GM19463 (cell line): ENCODE measurements at regions not wholly inside any gene's neighbourhood (a gene's known extent, or its start where the extent isn't known, plus 50 kb on each side); places are given as distances from the start of the nearest gene placed in this dataset.

Source experiments
- ATAC-seq: cut with Tn5 transposase; IDR thresholded peaks from one replicate; pipeline ENCODE4 v1.9.1; 2021; ENCODE audit warnings: mild to moderate bottlenecking, moderate library complexity; ENCODE audit not compliant: unreplicated experiment

DNA sequence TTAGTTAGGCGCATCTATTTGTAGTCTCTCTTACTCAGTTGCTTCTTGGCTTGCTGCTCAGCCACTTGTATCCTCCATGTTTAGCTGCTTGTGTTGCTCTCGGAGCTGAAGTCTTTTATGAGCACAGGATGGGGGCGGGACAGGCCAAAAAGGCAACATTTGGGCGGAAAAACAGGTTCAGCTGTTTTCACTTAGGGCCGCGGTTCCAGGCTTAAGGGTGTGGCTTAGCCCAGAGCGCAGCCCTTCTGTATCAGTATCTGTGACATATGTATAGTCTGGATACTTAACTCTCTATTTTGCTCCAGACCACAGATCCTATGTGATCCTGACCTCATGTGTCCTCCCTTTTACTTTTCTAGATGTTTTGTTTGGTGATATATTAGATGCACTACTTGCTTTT is 763.5 kb downstream of the SUCLG1 start:
- no peak for ATAC-seq

DNA sequence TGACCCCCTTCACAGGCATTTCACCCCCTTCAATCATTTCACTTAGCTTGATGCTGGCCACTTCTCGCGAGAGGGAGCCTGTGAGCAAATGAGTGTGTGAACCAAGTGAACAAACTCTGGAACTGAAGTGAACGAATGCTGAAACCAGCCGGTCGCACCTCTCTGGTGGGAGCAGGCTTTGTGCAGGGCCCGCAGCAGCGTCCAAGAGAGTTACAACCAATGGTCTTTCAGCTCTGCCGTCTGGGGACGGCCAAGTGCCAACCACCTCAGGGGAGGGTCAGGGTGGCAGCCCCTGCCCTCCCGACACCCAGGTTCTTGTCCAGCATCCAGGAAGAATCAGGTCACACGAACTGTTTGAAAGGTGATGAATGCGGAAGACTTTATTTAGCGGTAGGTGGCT is 764.0 kb downstream of the SUCLG1 start:
- no peak for ATAC-seq

DNA sequence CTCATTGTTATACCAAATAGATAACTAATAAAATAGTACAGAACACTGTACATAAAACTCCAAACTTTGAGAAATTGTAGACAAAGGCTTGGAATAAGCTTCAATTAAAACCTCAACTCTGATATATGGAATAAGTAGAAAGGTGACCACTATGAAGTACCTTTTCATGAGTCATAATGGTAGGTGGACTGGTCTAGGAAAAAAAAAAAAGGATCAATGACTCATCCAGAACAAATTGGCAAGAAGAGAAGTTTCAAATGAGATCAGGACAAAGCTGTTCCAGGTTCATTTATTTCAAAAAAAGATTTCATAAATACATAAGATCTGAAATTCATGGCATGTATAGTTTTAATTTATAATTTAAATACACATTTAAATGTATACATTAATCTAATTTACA is 769.7 kb downstream of the SUCLG1 start:
- ATAC-seq, result no peak

DNA sequence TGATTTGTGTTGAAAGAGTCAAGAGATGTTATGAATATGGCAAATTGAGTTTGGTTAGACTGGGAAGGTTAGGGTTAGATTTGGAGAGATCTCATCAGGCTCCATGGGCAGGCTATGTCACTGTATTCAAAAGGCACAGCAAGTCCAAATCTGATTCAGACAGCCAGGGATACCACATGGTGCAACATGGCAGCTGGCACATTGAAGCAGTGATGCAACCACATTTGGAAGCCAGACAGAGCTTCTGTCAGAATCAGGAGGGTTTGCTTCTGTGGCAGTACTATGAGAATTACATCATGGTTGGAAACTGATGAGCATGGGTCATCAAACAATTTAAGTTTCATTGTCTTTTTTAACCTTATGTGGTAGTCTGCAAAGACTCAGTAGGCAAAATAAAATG is 772.2 kb downstream of the SUCLG1 start:
- ATAC-seq, result no peak

DNA sequence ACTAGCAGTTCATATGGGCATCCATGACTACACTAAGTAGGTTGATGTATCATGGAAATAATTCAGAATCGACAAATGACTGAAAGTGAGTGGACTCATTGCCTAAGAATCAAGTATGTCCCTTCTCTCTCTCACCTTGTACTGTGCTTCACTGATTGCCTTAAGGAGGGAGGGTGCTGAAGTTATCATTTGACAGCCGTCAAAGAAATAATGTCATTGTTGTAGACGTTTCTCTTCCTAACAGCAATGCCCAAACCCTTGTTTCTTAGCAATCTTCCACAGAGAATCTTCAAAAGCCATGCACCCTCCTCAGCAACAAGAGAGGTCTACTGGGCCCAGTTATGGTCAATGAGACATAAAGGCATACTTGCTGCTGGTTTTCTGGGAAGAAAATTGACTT is 785.0 kb downstream of the SUCLG1 start:
- ATAC-seq, result no peak

DNA sequence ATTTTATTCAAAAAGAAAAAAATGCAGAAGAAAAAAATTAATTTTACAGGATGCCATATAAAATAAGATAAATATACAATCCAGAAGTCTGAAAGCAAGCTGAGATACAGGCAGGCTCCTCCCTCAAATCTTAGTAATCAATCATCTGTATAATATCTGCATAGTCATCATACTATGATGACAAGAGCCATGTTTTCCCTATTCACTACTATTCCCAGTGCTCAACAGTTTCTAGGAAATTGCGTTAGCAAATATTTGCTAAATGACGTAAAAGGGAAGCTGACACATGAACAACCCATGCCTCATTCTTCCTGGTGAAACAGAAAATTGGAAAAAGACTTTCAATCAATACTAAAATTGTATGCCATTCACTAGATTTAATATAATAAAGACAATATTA is 793.2 kb downstream of the SUCLG1 start:
- no peak for ATAC-seq

DNA sequence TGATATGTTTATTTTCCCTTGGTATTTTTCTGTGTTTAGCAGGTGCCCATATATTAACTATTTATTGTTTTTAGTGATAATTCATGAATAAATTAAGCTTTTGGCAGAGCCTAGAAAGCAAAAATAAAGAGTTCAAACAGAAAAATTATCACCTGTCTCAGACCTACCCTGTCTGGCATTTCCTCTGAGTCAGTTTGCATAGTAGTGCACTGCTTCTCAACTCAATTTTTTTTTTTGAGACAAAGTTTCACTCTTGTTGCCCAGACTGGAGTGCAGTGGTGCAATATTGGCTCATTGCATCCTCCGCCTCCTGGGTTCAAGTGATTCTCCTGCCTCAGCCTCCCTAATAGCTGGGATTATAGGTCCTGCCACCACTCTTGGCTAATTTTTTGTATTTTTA is 793.9 kb downstream of the SUCLG1 start:
- ATAC-seq, result no peak

DNA sequence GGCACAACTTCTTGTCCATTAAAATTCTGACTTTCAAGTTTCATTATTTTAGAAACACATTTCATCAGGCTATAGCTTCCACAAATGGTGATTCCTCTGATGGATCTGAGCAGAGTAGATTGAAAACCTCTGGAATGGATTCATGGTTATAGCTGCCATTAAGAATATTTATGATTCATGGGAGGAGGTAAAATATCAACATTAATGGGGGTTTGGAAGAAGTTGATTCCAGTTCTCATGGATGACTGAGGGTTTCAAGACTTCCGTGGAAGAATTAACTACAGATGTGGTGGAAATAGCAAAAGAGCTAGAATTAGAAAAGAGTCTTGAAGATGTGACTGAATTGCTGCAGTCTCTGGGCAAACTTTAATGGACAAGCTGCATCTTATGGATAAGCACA is 797.4 kb downstream of the SUCLG1 start:
- ATAC-seq, result no peak

DNA sequence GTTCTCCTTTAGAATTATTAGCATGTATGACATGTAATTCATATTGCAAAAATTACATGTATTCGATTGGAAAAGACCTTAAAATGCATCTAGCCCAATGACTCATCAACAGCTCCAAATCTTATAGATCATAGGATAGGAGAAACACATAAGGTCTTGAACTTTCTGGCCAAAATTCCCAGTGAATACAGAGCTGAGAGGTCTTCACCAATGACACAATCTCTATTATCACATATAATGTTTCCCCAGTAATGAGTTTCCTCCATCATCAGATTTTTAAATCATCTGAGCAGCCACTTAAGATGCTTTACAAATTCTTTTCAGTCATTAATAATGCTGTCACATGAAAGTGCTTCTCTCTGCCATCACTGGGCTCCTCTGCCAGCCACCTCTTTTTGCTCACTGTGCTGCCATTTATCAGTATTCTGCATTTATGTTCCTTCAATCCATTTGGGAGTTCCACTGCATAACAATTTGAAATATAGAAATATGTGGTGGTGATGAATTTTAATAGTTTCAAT is 804.9 kb downstream of the SUCLG1 start:
- no peak for ATAC-seq

DNA sequence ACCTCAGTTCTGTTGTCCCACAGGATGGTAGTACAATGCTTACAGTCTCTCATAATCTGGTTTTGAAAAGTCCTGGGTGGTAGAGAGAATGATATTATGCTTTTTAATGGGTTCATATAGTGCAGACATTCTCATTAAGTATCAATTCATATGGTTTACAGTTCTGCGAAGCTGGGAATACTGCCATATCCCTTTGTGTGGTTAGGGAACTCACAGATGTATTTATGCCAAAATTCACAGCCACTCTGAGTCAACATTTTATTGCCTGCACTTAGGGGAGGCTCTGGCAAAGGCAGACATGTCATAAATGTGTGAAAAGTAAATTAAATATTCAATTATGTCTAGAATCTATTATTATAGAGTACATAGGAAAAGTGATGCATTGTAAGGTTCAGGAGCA is 808.2 kb downstream of the SUCLG1 start:
- no peak for ATAC-seq

DNA sequence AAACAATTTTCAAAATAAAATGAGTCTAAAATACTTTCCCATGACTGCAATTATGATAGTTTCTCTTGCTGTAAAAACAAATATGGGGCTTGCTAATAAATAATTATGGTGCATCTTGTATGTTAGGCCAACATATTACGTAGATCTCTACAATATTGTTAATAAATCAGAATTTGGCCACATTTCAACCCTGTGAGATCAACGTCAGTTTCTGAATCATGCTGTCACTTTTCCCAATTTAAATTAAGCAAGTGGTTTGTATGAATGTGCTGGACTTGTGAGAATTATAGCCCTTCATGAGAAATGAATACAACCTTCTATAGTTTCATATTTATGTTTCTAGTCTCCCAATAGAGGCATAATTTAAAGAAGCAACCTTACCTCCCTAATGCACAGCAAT is 808.9 kb downstream of the SUCLG1 start:
- ATAC-seq, result no peak

DNA sequence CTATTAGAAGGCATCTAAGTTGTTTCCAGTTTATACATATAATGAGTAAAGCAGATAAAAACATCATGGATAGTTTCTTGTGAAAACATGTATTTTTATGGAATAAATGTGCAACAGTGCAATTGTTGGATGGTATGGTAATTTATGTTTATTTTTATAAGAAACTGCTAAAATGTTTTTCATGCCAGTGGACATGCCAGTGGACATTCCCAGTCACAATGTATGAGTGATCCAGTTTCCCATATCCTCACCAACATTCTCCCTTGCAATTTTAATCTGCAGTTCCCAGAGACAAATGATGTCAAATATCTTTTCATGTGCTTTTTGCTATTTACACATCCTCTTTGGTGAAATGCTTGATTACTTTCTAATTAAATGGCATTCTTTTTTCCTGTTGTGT is 818.6 kb downstream of the SUCLG1 start:
- ATAC-seq, result no peak

DNA sequence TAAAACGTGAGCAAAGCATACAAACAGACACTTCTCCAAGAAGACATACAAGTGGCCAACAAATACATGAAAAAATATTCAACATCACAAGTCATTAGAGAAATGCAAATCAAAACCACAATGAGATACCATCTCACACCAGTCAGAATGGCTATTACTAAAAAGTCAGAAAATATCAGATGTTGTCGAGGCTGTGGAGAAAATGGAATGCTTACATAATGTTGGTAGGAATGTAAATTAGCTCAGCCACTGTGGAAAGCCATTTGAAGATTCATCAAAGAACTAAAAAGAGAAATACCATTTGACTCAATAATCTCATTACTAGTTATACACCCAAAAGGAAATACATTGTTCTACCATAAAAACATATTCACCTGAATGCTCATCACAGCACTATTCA is 825.7 kb downstream of the SUCLG1 start:
- no peak for ATAC-seq

DNA sequence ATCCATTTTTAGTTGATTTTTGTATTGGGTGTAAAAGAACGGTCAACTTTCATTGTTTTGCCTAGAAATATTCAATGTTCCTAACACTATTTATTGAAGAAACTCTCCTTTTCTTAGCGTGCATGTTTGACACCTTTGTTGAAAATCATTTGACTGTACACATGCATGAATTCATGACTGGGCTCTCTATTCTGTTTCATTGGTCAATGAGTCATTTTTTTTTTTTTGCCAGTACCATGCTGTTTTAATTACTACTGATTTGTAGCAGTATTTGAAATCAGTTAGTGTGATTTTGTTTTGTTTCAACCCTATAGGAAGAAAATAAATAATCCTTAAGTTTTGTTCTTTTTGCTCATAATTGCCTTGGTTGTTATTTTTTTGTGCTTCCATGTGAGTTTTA is 828.7 kb downstream of the SUCLG1 start:
- no peak for ATAC-seq

DNA sequence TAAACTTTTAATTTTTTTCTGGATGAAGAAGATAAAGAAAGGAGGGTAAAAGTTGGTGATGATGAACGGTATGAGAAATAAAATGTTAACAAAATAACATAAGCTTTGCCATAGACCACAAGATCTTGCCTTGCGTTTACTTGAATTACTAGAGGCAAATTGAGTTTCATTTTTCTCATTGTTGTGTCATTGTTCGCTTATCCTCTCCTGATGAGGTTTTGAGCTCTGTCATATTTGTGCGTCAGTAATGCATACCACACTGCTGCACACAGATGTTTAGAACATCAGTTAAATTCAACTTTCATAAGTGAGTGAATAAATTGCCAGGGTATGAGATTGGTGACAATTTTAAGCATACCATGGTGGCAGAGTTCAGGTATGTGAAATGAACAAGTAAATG is 843.6 kb downstream of the SUCLG1 start:
- no peak for ATAC-seq

DNA sequence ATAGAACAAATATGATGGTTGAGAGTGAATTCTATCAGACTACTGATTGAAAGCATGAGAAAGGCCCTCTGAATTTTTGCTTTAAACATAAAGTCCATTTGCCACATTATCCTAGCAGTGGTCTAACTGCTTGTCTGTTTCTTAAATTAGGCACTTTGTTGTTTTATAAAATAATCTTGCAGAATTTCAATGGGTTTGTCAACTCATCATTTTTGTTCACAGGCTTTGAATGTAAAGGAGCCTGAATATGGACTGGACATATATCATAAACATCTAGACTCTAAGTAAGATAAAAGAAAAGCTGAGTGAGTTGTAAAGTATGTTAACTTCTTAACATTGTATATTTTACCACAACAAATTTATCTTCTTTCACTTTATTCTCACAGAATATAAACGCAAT is 845.9 kb downstream of the SUCLG1 start:
- ATAC-seq, result no peak

DNA sequence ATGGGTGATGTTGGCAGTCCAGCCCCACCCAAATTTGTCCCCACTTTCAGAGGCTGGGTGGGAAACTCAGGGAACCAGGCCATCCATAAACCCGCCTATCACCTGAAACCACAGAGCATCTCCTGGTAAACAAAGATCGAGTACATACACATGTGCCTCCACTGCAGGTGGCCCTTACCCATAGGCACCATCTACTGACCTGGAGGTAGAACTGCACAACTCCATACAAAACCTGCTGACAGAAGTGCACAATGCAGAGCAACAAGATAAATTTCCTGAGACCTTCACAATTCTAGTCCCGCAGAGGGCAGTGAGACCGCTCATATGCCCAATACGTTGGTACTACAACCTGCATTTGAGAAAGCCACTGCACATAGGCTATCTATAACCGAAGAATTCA is 856.3 kb downstream of the SUCLG1 start:
- ATAC-seq, result no peak

DNA sequence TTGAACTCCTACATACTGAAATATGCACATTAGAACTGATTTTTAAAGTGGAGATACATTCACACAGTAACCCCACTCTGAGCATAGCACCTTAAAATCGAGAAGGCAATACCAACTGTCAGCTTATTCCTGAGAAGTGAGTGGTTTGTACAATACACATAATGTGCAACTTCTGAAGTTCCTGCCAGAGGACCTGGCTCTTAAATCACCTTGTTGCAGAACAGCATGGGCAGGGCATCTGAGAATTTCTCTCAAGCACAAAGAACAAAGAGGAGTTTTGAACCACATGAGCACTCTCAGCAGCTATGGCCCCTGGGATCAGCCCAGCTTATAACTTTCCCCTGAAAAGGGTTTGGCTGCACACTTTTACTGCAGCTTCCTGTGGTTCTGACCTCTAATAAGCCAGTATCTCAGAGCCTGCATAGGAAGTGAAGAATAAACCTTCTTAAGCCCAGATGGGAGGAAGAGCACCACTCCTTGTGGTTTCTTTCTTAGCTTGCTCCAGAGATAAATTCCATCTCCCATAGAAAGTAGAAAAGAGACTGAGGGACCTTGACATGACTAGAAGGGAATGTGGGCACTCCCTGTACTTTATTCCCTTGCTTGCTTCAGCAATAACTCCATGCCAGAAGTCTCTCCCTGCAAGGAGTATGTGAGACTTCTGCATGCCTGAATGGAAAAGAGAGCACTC is 862.3 kb downstream of the SUCLG1 start:
- ATAC-seq, result no peak

DNA sequence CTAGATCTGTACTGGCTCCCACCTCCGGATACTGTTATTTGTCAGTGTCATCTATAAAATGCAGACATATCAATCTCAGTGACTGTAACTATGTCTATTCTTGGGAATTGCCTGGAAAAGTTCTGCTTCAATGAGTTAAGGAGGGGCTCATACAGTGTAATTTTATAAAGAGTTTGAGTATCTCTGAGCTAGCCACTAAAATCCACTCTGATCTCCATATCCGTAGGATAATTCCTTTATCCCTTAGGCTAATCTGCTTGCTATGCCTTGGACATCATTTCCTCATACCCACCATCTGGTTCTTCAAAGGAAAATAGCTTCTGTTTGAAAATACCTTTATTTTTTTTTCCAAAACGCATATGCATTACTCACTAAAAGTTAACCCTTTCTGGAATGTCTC is 863.2 kb downstream of the SUCLG1 start:
- ATAC-seq, result no peak

DNA sequence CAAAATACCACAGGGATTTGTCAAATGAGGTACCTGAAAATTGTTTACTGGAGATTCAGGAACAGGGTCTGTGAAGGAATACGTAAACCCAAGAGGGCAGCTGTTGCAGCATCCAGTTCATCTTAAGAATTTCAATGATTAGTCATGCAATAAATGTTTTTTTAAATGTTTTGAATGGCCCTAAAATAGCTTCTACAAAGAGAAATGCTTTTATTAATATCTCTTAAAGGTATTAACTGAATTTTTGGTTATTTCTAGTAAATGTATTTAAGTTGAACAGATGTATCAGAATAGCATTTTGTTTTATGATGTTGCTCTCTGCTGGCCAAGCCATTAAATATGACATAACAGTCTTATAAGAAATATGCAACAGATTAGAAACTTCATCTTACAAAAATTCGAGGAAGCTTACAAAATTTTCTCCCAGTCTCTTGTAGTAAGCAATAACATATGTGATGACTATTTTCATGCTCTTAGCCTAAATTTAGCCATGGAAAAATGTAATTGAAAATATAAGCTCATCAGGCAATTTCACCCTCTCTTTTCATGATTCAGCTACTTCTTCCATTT is 863.9 kb downstream of the SUCLG1 start:
- ATAC-seq, result no peak

DNA sequence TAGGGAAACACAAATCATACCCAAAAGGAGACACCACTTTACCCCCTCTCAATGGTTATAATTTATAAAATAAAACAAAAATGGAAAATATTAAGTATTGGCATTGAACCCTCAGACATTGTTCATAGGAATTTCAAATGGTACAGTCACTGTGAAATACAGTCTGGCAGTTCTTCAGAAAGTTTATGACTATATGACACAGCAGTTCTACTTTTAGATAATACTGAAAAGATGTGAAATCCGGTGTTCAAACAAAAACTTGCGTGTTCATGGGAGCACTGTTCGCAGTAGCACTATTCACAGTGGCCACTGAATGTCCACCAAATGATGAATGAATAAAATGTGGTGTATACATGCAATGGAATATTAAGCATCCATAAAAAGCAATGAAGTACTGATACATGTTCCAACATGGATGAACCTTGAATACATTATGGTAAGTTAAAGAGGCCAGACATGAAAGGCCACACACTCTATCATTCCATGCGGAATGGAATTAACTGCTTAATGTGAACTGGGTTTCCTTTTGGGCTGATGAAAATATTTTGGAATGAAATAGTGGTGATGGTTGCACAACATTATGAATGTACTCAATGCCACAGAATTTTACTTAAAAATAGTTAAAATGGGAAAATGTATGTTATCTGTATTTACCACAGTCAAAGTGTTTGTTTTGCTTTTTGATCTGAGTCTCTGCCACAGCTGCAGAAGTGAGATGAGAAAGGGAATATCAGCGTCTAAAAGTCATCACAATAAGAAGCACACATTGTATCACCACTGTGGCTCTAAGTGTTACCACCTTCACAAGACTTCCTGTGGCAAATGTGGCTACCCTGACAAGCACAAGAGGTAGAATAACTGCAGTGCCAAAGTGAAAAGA is 864.6 kb downstream of the SUCLG1 start:
- no peak for ATAC-seq

DNA sequence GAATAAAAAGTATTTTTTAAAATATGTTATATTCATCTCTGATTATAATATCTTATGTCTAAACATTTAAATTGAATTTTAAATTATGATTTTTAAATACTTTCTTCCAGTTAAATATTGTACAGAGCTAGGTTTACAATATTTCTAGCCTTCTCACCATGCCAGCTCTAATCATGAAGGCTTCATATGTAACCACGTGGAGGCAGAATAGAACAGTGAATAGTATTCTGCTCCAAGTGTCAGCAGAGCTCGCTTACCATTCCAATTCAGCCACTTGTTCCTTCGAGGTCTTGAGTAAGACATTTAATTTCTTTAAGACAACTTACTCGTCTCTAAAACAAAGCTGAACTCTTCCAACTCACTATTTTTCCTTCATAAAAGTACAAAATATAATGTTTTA is 871.8 kb downstream of the SUCLG1 start:
- no peak for ATAC-seq
